Stimulated activated CD8-positive, alpha-beta memory T cell treated with anti-CD3 and anti-CD28 coated beads, Interleukin-4, amount 100 ng/mL, for 48 hours (primary cell): ENCODE measurements at regions not wholly inside any gene's neighbourhood (a gene's known extent, or its start where the extent isn't known, plus 50 kb on each side); places are given as distances from the start of the nearest gene placed in this dataset.

Source experiments
- DNase-seq: peaks from one replicate; pipeline ENCODE4 v3.0.0-alpha.2; 2020

DNA sequence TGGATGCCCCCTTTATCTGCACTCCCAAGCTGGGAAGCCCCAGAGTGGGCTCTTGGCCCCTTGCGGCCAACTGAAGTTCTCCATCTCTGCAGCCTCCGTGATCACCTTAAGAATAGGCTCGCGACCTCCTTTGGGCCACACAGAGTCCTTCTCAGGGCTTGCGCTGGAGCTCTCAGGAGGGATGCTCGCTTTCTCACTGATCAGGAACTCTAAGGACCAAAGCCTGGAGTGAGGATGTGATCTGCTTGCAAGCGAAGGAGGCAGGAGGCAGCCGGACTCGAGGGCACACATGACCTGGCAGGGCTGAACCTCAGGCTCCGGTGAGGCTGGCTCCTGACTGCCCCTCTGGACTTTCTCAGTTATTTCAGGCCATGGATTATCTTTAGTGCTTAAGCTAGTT, 192.1 kb upstream of the MKI67 start:
- no peak for DNase-seq

DNA sequence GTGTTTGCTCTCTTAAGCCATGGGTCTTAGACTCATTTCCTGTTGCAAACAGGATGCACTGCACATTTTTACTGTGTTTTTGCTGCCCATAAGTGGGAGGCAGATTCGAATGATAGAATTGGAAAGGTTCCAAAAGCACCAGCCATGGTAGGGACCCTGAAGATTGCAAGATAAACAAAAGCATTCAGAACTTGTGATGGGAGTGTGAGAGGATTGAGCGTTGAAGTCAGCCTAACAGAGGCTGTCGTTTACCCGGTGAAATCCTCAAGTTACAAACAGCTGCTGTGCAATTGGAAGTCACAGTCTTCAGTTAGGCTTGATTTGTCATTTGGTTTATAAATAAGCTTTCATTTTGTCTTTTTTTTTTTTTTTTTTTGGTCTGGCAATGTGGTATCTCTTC, 192.7 kb upstream of the MKI67 start:
- DNase-seq = no peak

- DNase-seq = no peak
Observed at GRCh38 chr10:128322106-128322505, 195.9 kb upstream of the MKI67 start.

GRCh38 chr10:128322950-128323349, 196.7 kb upstream of the MKI67 start:
- no peak for DNase-seq

- DNase-seq = no peak
Observed at GRCh38 chr10:128324058-128324827, 198.0 kb upstream of the MKI67 start.

DNA sequence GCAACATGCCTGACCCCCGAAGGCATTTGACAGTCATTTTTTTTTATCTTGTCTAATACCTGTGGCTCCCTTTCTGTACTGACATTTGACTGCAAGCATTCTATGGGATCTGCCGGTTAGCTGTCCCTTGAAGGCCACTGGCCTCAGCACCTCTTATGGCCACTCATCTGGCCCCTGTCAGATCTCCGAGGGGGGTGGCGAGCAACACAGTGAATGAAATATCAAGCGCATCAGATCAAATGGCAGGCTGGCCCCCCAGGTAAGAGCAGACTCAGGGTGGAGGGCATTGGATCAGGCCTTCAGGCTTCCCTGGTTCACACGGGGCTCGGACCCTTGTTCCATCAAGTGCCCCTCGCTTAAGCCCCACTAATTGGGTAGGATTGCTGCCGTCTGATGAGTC, 199.6 kb upstream of the MKI67 start:
- DNase-seq = no peak

DNA sequence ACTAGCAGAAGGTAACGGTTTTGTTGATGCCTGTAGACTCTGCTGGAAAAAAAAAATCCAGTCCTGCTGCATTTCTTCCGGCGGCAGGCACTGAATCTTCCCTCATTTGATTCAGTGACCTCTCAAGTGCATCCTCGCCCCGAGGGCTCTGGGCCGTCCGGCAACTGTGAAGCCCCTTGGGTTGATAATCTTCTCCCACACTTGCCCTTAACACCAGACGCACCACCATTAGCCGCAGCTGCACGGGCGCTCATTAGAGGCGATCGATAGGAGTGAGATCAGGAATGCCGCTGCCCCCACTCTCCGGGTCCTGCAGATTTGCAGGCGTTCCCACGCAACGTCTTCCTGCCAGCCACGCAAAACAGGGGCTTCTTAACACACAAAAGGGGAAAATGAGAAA, 200.0 kb upstream of the MKI67 start:
- DNase-seq = no peak

DNA sequence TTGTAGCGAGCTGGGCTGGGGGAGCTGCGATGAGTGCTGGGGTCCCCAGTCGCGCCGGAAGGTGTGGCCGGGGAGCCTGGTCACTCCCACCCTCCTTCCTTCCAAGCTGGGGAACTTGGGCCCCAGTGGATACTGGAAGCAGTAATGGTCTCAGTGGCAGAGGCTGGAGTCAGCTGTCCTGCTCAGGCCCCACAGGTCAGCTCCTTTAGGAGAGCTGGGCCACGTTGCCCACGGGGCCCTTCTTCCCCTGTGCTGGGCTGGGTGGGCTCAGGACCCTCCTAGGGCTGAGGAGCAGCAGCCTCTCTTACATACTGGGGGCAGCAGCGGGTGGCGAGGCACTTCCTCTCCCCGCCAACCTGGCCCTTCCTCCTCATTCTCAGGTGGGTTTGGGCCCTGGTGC, 200.6 kb upstream of the MKI67 start:
- no peak for DNase-seq

- no peak for DNase-seq
Observed at GRCh38 chr10:128336401-128336800, 210.2 kb upstream of the MKI67 start.

- DNase-seq = no peak
Observed at GRCh38 chr10:128337860-128338378, 211.7 kb upstream of the MKI67 start.

DNA sequence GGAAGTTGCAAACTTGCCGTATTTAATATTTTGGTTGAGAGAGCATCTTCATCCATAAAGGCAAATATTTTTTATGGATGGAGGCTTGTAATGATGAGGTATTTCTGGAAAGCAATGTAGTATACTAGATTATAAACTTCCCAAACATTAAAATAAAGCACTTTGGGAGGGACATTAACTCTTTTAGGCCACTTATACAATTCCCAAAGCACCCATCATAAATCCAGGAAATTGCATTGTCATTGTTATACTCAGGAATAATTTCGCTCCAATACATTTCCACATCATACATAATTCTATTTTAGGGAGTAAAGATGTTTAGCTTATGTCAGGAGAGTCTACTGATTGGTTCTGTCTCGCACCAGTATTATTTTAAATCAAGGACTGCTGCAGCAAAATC, 212.7 kb upstream of the MKI67 start:
- no peak for DNase-seq

DNA sequence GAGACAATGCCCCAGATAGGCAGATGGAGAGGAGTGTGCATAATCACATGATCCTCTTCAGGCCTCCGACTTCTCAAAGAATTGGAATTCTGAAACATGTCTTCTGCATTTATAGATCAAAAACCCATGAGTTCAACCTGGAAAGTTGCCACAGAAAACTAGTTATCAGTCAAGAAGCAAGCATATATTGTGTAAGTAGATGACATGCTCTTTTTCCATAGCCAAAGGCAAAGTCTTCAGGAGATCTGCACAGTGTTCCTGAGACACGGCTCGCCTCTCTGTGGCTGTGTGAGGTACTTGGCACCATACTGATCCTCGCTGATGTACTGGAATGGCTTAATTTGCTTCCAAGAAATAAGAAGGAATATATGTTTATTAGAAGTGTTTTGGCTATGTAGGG, 213.5 kb upstream of the MKI67 start:
- DNase-seq = no peak

DNA sequence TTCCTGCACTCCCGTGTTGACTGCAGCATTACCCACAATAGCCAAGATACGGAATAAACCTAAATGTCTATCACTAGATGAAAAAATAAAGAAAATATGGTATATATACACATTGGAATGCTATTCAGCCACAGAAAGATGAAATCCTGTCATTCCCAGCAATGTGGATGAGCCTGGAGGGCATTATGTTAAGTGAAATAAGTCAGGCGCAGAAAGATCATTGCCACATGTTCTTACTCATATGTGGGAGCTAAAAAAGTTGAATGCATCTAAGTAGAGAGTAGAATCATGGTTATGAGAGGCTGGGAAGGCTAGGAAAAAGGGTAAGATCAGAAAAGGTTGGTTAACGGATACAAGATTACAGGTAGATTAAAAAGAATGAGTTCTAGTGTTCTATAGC, 219.1 kb upstream of the MKI67 start:
- DNase-seq = no peak

DNA sequence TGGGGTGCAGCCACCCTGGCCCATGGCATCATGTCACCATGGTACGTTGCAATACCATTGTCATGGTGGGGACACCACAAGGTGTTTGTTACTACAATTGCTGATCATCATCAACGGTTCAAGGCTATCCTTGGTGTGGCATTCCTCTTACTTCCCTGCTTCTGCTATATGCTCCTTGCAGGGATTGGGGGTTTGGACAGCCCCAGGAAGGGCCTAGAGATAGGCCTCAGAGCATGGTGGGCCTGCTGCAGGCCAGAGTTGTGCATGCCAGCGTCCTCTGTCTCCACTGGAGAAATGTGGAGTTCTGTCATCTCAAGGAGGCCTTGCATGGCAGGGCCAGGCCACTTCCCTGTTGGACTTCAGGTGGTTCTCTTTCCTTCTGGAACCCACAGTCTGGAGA, 234.6 kb upstream of the MKI67 start:
- no peak for DNase-seq

DNA sequence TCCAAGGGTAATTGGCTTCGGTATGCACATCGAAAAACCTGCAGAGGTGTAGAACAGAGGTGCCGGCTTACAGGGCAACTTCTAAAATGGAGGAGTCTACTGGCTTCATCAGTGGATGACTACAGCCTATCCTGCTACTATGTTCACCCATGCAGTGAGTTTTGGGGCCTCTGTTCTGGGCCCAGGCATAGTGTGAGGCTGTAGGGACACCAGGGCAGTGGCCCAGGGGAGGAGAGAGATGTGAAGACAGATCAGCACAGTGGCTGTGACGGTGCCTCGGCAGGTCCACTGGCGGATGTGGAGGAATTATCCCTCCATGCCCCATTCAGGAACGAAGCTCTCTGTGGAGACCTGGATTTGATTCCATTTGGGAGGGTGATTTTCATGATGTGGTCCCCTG, 235.3 kb upstream of the MKI67 start:
- no peak for DNase-seq

GRCh38 chr10:128362514-128362913, 236.3 kb upstream of the MKI67 start:
- no peak for DNase-seq

DNA sequence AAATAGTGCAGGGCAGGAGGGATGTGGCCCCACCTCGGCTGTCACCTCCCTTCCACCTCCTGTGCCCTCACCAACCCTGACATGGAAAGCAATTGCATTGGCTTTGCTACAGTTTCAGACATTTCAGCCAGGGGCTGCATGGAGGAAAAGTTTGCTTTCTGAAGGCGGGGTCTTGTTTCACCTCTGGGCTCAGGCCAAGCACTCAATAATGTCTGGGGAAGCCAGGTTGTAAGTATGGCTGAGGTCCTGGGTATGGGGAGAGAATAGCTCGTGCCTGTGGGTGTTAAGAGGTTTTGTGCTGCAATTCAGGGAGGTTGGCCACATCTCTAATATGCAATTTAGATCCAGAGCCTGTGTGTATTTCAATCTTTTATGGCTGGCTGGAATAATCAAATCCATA, 238.4 kb upstream of the MKI67 start:
- DNase-seq = no peak

DNA sequence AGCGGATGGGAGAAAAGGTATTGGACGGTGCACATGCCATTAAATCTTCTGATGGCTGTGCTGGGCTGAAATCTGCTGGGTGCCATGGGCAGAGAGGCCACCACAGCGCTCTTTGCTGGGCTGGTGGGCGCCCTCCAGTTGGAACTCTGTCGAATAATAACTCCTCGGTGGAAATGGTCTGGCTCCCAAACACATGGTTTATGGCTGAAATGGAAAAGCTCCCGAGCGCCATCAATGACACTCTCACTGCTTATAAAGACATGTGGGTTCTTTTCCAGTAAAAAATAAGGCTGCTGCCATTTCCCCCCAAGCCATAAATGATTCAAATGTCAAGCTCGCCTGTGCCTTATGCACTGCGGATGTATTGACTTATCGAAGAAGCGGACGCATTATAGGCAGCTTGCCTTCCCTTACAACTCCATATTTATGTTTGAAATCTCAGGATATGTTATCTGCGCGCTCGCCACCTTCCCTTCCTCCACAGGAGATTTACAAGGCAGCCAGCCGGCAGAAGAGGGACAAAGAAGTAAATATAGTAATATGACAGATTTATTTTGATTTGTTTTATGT, 239.0 kb upstream of the MKI67 start:
- DNase-seq = no peak

GRCh38 chr10:128367807-128368206, 241.6 kb upstream of the MKI67 start:
- no peak for DNase-seq

- DNase-seq = no peak
Observed at GRCh38 chr10:128369101-128369650, 243.0 kb upstream of the MKI67 start.

DNA sequence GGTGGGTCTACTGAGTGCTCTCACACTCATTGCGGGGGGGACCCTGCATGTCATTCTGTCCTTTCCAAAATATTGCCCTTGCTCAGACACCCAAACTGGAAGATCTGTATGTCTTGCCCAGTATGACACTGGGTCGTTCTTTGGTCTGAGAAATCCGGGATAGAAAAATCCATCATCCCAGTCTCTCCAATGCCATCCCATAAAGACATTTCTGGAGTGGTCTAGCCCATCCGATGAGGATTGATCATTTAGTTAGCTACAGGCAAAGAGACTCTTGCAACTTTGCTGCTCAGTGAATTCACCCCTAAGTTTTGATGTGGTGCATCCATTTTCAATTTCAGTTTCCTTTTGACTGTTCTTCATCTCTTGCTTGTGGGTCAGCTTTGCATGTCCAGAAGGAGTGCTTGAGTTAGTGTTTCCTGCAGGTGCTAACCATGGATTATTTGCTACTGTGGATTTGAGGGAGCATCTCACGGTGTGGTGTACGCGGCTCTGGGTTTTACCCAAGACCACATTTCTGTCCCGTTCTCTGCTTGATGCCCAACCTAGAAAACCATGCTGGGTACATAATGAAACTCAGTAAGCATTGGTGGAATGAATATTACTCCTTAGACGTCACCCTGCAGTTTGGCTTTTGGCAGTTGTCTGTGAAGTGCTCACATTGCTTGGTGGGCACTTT, 247.0 kb upstream of the MKI67 start:
- DNase-seq = no peak

DNA sequence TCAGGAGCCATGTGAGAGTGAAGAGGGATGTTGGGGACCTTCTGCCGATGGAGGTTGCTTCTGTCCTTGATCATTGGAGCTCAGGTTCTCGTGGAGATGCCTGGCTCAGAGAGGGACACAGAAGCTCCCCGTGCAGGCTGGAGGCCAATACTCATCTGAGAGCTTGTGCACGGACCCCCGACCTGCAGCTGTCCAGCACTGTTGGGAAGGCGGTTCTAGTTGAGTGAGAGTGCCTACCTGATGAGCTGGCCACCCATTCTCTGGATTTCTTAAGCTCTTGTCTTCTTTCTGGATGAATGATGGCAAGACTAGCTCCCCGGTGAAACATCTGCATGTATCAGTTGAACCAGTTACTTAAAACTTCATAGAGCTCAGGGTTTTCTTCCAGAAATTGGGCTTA, 247.6 kb upstream of the MKI67 start:
- DNase-seq = no peak

DNA sequence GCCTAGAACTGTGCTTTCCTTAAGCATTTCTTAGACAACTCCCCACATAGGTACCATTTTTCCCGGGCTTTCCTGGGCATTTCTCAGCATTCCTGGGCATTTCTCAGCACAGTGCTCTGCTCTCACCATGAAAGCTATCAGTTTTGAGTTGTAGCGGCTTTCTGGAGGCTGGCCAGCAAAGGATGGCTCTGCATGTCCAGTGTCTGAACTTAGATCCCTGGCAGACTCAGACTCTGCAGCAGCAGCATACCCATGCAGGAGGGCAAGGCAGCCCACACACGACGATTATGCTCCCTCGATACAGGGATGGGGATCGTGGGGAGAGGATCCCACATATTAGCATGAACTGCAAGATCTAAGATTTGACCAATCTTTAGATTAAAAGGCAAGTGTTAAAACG, 248.9 kb upstream of the MKI67 start:
- DNase-seq = no peak
